K562 (cell line): ENCODE measurements at regions not wholly inside any gene's neighbourhood (a gene's known extent, or its start where the extent isn't known, plus 50 kb on each side); places are given as distances from the start of the nearest gene placed in this dataset.

Experiments used
- ATAC-seq: fragments of 200-7000 bp; cut with Tn5 transposase; 3 replicates; pipeline ENCODE4 v1.9.1; 2020; ENCODE audit warnings: moderate library complexity
- BruUV-seq: library from RNA; stranded (reverse); fragments of 400-500 nt; replicated peaks from 2 replicates; lab custom pipeline; 2021; lab: Mats Ljungman, UMichigan
- CTCF ChIA-PET: fragments of 300-600 bp; formaldehyde crosslinking; extraction: SDS; loops from one replicate; lab custom pipeline; 2021; ENCODE audit warnings: low intra/inter-chr PET ratio; lab: Yijun Ruan, JAX
- POLR2A ChIA-PET: fragments of 300-600, 350-650 bp; sonication (Branson Sonifier 250); formaldehyde crosslinking; extraction: SDS; loops from one replicate; lab custom pipeline; 2021; ENCODE audit warnings: antibody characterized with exemption, inconsistent platforms; lab: Yijun Ruan, JAX
- DNase-seq, 4 experiments: peaks; one replicate each; pipeline versions ENCODE4 v3.0.0 to v3.0.0-alpha.2; 2011 to 2018; ENCODE audit warnings: low spot score in 3 of 4, mixed read lengths in 3 of 4; ENCODE audit errors: extremely low read depth in 1 of 4
- FAIRE-seq: peaks from 2 replicates; lab custom pipeline; 2011; peaks lifted over from hg19 to GRCh38; lab: Jason Lieb, UNC
- H2AFZ ChIP-seq: 2 replicates; pipeline ENCODE4 v1.6.0; 2011; ENCODE audit warnings: low read depth, low read length, control low read depth, inconsistent platforms
- H3K27ac ChIP-seq: fragments of 200-600 bp; 3 replicates; pipeline ENCODE4 v1.8.0; 2011; ENCODE audit warnings: low read depth, mild to moderate bottlenecking, control low read depth, inconsistent platforms, low read length, moderate library complexity, mixed read lengths; ENCODE audit errors: extremely low read depth
- H3K27me3 ChIP-seq, 2 experiments: fragments of 300-600 bp in 1 of 2; 2 replicates in 1 of 2; 3 replicates in 1 of 2; pipeline versions ENCODE4 v1.6.0 to v1.8.0; 2011; ENCODE audit warnings: inconsistent platforms in 2 of 2, low read length in 2 of 2, mild to moderate bottlenecking in 1 of 2, mixed read lengths in 1 of 2, moderate library complexity in 1 of 2; ENCODE audit not compliant: control insufficient read depth in 2 of 2, insufficient read depth in 2 of 2
- H3K36me3 ChIP-seq: fragments of 300-600 bp; 3 replicates; pipeline ENCODE4 v1.8.0; 2011; ENCODE audit warnings: mild to moderate bottlenecking, low read length, inconsistent platforms; ENCODE audit not compliant: control insufficient read depth, insufficient read depth
- H3K4me1 ChIP-seq, 2 experiments: fragments of 200-600 bp in 1 of 2; replicated peaks in 1 of 2; 2 replicates in 1 of 2; 3 replicates in 1 of 2; pipeline versions ENCODE4 v1.5.1 to v1.8.0; 2011; ENCODE audit warnings: inconsistent platforms in 2 of 2, low read length in 2 of 2, mild to moderate bottlenecking in 1 of 2, mixed read lengths in 1 of 2, moderate library complexity in 1 of 2; ENCODE audit not compliant: control insufficient read depth in 2 of 2, insufficient read depth in 2 of 2
- H3K4me2 ChIP-seq: 2 replicates; pipeline ENCODE4 v1.6.1; 2011; ENCODE audit warnings: low read length, control low read depth, inconsistent platforms, mixed read lengths; ENCODE audit not compliant: insufficient read depth
- H3K4me3 ChIP-seq: fragments of 200-600 bp; sonication (generic), shearing (Covaris generic); 2 replicates; pipeline ENCODE4 v1.5.1; 2016; ENCODE audit warnings: control low read depth, inconsistent platforms
- H3K79me2 ChIP-seq: fragments of 200-600 bp; 3 replicates; pipeline ENCODE4 v1.8.0; 2011; ENCODE audit warnings: low read length, inconsistent platforms; ENCODE audit not compliant: control insufficient read depth, insufficient read depth
- H3K9ac ChIP-seq, 2 experiments: 2 replicates each; pipeline versions ENCODE4 v1.6.0 to v1.6.1; 2011; ENCODE audit warnings: low read depth in 2 of 2, low read length in 2 of 2, control low read depth in 1 of 2, inconsistent platforms in 1 of 2, mild to moderate bottlenecking in 1 of 2, mixed read lengths in 1 of 2; ENCODE audit not compliant: insufficient read depth in 1 of 2
- H3K9me1 ChIP-seq: one replicate; pipeline ENCODE4 v1.6.0; 2011; ENCODE audit warnings: inconsistent platforms, mild to moderate bottlenecking, low read length, moderate library complexity; ENCODE audit not compliant: control insufficient read depth, insufficient read depth
- H3K9me3 ChIP-seq: replicated peaks from 2 replicates; pipeline ENCODE4 v1.5.1; 2011; ENCODE audit warnings: low read depth, low read length, inconsistent platforms; ENCODE audit not compliant: control insufficient read depth, insufficient read depth
- H4K20me1 ChIP-seq: replicated peaks from 2 replicates; pipeline ENCODE4 v1.6.1; 2011; ENCODE audit warnings: low read length, inconsistent platforms, mixed read lengths; ENCODE audit not compliant: control insufficient read depth, insufficient read depth
- NFIC ChIP-seq: fragments of 450-650 bp; IDR thresholded peaks from 2 replicates; pipeline ENCODE4 v1.6.1; 2017; ENCODE audit warnings: mild to moderate bottlenecking, inconsistent platforms
- RFX5 ChIP-seq: IDR thresholded peaks from 2 replicates; pipeline ENCODE4 v1.6.1; 2011; ENCODE audit warnings: low read depth, mild to moderate bottlenecking, improper control_type of control experiment, low read length
- TAF7 ChIP-seq: fragments of 450-650 bp; IDR thresholded peaks from 2 replicates; pipeline ENCODE4 v1.6.1; 2016; ENCODE audit warnings: missing genetic modification characterization, missing compliant biosample characterization
- ZBTB8A ChIP-seq: fragments of 450-650 bp; IDR thresholded peaks from 2 replicates; pipeline ENCODE4 v1.6.1; 2018; ENCODE audit warnings: mild to moderate bottlenecking, moderate library complexity; ENCODE audit not compliant: partially characterized antibody
- ZFP91 ChIP-seq: sonication (generic); formaldehyde crosslinking; IDR thresholded peaks from 2 replicates; pipeline ENCODE4 v1.8.0; 2022; ENCODE audit warnings: mild to moderate bottlenecking, missing genetic modification reagents
- in situ Hi-C: fragments of 300-500 bp; cut with MboI; formaldehyde crosslinking; loops from 4 replicates; pipeline ENCODE4 v1.15.0; 2018; ENCODE audit warnings: inconsistent platforms, mixed read lengths
- intact Hi-C: fragments of 100-400 bp; cut with micrococcal nuclease; formaldehyde crosslinking; loops from 2 replicates; pipeline ENCODE4 v1.14.2; 2022

DNA sequence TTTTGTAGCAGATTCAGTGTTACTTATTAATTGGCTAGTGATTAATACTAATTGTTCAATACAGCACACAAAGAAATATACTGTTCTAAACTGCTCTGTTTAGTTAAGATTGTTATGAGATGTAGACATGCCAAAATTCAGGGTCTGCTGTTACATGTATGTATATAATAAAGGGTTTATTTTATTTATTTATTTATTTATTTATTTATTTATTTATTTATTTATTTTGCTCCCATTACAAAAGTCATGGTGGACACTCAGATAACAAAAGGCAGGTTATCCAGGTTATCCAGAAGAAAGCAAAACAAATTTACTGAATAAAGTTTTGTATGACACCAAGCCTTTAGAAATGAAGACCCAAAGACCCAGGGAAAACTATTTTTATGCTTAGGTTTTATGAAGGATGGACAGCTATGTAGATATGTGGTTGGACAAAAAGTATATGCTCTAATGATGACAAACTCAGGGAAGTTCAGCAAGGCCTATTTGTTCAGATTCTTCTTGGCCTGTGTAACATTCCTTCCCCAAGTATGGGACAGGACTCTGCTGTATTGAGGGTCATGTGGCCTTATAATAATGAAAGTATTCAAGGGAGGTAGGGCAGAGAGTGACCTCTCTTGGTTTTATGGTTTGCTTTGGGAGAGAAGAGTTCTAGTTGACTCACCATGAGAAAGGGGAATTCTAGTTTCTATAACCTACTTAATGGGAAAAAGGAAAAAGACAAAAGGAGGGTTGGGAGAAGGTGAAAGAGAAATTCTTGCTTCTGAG is 1056.8 kb downstream of the ROBO2 start:
- no peaks in the 10 kb centered on the region for H3K9me1 ChIP-seq
- H3K4me1 ChIP-seq: no peaks in the 10 kb centered on the region
- ATAC-seq (no peak), DNase-seq (no peak), FAIRE-seq (no peak)
- H3K4me2 ChIP-seq: no peak overlapping the region
- H3K27ac ChIP-seq: no peak overlapping the region
- BruUV-seq: no TSS peak
- H3K36me3 ChIP-seq: no peaks in the 10 kb centered on the region
- TF ChIP-seq ZBTB8A: no peak
- TF ChIP-seq ZFP91: no peak
- TF ChIP-seq TAF7: no peak
- no peak for TF ChIP-seq NFIC
- TF ChIP-seq RFX5: no peak
- H3K79me2 ChIP-seq: no peaks in the 10 kb centered on the region
- H3K4me3 ChIP-seq: no peak overlapping the region
- CTCF ChIA-PET: no interaction called here
- H3K27me3 ChIP-seq: no peaks in the 10 kb centered on the region
- no peaks in the 10 kb centered on the region for H4K20me1 ChIP-seq
- intact Hi-C loops: no loop called here
- H2AFZ ChIP-seq: no peak overlapping the region
- POLR2A ChIA-PET: no interaction called here
- in situ Hi-C loops: no loop called here
- H3K9me3 ChIP-seq: no peaks in the 10 kb centered on the region
- no peak overlapping the region for H3K9ac ChIP-seq
